ENCODE measurements at regions not wholly inside any gene's neighbourhood (a gene's known extent, or its start where the extent isn't known, plus 50 kb on each side); places are given as distances from the start of the nearest gene placed in this dataset.

- TF ChIP-seq CTCF (conservative IDR thresholded peaks at IDR 0.05; ENCODE audit: low read length) (no peak), EZH2phosphoT487 (IDR thresholded peaks at IDR 0.05; ENCODE audit: borderline replicate concordance, low read depth, low read length) (no peak)
Observed at GRCh38 chr18:40469316-40469715, 1485.7 kb upstream of the PIK3C3 start.
